Pulmonary artery endothelial cell (primary cell): ENCODE measurements at regions not wholly inside any gene's neighbourhood (a gene's known extent, or its start where the extent isn't known, plus 50 kb on each side); places are given as distances from the start of the nearest gene placed in this dataset.

ENCODE experiments used
- DNase-seq: peaks from one replicate; pipeline ENCODE4 v3.0.0-alpha.2; 2011; ENCODE audit warnings: low read depth, low spot score

GRCh38 chr17:77779711-77780539 lies 178.6 kb upstream of the TNRC6C start:
- no peak for DNase-seq

- DNase-seq: no peak
Measured at GRCh38 chr17:77781536-77781935, 177.0 kb upstream of the TNRC6C start.

DNA sequence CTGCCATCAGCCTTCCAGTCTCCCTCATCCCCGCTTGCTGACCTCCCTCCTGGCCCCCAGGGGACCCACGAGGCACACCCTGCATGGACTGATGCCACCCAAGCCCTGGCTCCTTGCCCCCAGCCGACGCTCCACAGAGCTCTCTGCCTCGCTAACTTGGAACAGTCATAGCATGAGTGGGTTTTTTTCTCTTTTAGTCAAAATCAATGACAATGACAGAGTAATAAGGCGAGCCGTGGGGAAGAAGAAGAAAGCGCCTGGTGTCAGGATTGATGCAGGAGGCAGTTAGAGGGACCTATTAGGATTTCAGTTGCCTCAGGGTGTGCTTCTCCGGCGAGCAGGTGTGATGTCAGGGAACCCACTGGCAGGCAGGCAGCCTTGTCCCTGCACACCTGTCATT lies 176.3 kb upstream of the TNRC6C start:
- no peak for DNase-seq

GRCh38 chr17:77782611-77783010 lies 175.9 kb upstream of the TNRC6C start:
- no peak for DNase-seq

DNA sequence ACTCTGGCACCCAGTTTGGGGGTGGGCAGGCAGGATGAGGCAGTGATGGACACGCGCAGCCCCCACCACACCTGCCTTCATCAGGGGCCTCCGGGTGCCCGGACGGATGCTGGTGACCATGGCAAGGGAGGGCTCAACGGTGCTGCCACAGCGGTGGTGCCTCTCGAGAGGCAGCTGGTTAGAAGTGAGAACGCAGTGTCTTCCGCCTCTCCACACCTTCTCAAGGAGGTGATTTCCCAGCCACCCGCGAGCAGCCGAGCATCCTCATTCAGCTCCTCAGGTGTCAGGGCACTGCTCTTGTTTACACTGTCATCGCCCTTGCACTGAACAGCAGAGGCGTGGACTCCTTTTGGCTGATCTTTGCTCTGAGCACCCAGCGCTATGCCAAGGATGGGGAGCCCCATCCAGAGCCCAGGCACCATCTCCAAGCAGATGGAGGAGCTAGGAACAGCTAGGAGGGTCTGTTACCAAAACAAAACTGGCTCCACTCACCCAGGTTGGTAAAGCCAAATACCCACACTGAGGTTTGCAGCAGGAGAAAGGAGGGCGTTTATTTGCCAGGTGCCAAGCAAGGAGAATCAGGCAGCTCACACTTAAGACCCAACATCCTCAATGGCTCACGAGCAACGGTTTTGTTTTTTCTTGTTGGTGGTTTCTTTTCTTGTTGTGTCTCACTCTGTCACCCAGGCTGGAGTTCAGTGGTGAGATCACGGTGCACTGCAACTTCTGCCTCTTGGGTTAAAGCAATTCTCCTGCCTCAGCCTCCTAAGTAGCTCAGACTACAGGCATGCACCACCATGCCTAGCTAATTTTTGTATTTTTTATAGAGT lies 174.3 kb upstream of the TNRC6C start:
- no peak for DNase-seq

- no peak for DNase-seq
Measured at GRCh38 chr17:77785312-77785905, 173.1 kb upstream of the TNRC6C start.

GRCh38 chr17:77786090-77786489 lies 172.4 kb upstream of the TNRC6C start:
- DNase-seq: no peak

DNA sequence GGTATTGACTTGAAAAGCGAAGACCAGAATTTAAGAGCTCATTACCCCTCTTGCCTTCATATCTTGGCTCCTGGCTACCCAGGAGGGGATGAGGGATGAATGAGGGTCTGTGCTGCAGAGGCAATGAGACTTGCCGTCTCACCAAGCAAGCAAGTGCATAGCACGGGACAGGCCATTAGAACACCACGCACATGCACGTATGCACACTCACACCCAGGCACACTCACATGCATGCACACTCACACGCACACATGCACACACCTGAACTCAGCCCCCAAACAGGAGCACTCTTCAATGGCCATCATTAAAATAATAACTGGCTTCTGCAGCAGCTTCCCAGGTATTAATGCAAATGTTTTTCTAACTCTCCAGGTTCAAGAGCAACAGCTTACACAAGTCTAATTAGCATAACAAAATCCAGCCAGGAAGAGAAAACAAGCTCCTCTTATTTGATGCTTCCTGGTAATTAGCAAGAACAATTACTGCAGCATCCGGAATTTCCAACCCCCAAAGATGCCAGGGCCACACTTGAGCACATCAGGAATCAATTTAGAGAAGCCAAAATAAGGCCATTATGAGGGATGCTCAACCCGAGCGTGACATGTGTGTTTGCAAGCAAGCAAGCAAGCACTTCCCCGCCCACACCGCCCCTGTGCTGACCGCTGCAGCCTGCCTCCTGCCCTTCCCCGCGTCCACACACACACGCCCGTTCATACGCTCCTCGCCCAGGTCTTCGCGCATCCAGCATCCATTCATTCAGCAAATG lies 171.6 kb upstream of the TNRC6C start:
- DNase-seq: no peak

DNA sequence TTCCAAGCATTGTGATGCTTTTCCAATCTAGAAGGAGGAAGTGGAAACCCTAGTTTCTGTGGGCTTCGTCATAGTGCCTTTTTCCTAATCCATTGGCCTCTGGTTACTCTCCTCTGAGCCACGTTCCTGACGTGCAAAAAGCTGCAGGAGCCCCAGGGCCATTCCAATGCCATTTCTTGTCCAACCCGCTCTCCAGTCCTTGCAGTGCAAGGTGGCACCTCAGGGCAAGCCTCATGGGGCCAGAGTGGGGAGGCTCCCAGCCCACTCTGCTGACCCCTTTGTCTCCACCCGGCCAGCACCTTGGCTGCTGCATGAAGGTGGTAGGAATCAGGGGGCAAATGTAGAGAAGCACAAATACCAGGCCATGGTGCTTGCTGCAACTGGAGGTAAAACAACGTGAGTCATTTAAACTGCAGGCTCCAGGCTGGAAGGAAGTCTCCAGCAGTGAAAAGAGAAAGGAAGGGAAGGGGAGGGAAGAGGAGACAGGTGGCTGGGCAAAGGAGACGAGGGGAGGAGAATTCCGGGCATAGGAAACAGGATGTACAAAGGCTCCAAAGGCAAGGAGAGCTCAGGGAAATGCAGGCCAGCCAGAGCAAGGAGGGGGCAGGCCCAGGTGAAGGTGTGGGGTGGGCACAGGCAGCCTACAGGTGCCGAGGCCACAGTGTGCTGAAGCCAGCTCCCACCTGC lies 168.2 kb upstream of the TNRC6C start:
- no peak for DNase-seq

GRCh38 chr17:77792626-77793025 lies 165.9 kb upstream of the TNRC6C start:
- no peak for DNase-seq

DNA sequence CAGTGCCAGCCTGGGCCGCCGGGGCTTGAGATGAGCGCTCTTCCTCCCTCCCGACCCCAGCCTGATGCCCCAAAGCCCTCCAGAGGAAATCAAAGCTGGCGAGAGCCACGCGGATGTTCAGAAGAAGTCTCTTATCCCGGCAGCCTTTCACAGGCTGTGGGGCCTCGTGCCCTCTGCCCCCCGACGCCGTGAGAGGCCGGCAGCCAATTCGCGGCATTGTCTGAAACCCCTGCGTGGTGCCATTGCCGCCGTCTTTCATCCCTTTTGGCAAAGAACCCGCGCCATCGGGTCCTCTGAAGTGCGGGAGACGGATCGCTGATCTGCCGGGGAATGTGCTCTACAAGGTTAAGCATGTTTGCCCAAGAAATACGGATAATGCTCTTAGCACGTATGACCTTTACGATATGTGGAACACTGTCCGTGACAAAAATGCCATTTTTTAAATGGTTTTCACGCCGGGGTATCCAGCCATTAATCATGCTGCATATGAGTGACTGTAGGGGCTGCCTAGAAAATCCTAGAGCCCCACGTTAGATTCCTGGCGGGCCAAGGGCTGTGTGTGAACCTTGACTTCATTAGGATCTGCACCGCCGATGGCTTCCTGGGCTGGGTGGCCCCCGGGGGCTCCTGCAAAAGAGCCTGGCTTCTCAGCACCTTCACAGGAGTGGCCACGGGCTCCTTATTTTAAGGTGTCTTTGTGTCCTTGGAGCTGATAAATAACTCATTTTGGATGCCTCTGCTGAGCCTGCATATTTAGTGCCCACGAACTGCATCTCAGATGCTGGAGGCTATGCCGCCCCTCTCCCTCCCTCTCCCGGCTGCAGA lies 165.1 kb upstream of the TNRC6C start:
- DNase-seq: no peak

- no peak for DNase-seq
Measured at GRCh38 chr17:77793971-77794235, 164.6 kb upstream of the TNRC6C start.

- DNase-seq: no peak
Measured at GRCh38 chr17:77794846-77795245, 163.7 kb upstream of the TNRC6C start.

DNA sequence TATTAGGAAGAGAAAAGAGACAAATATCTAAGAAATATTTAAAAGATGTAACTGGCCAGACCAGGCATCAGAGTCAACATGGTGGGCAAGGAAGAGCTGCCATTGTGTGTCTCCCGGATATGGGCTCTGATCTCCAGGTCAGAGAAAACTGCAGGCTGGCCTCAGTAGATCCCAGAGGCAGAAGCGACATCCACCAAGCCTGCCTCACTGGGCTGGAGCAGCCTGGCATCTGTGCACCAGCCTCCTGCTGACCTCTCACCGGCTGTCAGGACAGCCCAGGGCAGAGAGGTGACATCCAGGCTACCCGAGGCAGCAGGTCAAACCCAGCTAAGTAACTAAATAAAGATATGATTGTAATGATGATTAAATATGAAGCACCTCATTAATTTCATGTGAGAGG lies 162.8 kb upstream of the TNRC6C start:
- DNase-seq: no peak

DNA sequence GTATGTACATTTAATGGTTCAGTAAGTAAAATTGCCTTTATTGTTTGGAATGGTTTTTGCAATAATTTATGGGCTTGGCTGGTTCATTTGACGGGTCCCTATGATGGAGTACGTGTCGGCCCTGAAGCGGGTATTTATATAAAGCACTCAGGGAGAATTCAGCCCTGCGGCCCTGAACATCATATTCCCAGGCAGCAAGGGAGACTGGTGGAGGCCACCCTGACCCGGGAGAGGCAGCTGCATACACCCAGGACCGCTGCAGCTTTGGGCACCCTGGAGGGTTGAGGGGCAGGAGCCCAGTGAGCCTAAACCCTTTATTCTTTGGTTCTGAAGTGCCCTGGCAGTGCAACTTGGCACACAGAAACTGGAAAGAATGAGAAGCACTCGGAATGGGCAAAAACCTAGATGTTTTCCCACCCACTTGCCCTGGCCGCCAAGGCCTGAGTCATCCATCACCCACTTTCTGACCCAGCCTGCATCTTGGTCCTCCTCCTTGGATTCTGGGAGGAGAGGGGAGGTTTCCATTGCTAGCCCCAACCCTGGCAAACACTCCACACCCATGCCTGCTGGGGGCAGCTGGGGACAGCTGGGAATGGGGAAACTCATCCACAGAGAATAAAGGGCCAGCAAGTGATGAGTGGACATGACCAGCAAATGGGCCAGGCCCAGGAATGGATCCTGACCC lies 162.2 kb upstream of the TNRC6C start:
- no peak for DNase-seq

- no peak for DNase-seq
Measured at GRCh38 chr17:77798031-77798430, 160.5 kb upstream of the TNRC6C start.

DNA sequence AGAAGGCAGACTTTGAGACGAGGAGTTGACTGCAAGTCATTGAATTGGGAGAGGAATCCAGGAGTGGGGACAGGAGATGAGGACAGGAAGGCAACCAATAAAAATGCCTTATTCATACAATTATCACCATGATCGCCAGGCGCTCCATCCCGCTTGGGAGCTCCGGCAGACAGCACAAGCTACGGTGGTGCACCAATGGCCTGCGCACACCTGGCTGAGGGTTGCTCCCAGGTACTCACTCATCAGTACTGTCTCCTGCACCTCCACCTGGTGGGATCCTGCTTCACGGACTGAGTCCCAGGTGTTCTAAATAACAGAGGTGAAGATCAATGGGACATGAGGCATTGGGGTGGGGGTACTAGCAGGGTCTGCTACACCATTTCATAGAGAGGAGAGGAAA lies 160.0 kb upstream of the TNRC6C start:
- DNase-seq: no peak

- no peak for DNase-seq
Measured at GRCh38 chr17:77800816-77801215, 157.7 kb upstream of the TNRC6C start.

DNA sequence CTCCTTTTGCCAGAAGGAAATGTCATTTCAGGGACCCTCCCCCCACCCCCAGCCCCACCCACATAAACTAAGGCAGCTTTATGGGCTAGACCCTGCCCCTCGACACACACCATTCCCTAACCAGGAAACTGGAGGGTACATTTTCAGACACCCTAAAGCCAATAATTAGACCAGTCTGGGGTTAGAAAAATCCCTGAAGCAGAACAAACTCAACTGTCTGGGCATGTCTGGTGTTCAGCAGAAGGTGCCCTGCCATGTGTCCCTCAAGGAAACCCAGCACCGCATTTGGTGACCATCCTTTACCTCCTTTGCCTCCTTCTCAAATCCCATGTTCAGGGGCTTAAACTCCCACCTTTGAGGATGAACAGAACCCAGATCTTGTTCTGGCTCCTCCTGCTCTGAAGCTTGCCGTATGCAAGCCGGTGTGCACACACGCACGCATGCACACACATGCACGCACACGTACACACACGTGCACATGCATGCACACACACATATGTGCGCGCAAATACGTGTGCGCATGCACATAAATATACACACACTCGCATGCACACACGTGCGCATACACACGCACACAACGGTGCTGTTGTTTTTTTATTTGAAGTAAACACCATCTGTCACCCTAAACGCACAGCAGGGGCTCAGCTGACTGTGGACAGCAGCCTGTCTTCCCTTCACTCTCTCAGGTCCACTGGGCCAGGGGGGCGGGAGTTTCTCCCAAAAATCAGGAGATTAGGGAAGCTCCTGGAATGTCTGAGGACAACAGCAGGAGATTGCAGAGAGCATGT lies 156.8 kb upstream of the TNRC6C start:
- DNase-seq: no peak
